GM21526 (cell line): ENCODE measurements at regions not wholly inside any gene's neighbourhood (a gene's known extent, or its start where the extent isn't known, plus 50 kb on each side); places are given as distances from the start of the nearest gene placed in this dataset.

ENCODE experiments used
- ATAC-seq: cut with Tn5 transposase; IDR thresholded peaks from one replicate; pipeline ENCODE4 v1.9.1; 2021; ENCODE audit warnings: moderate library complexity; ENCODE audit not compliant: unreplicated experiment, low FRiP score

DNA sequence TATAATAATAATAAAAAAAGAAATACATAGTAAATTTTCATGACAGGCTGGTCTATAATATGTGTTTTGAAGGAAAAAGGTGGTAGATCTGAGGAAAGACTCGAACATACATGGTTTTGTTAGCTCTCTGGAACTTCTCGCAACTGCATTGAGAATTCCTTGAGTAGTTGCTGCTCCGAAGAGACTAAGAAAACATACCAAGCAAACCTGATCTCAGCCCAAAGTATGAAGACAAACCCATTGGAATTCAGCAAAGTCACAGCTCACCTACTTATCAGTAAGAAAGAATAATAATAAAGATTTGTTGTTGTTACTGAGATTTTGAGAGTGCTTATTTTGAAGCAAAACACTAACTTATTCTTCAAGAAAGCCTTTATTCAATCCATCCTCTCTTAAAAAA lies 1107.1 kb upstream of the EYS start:
- ATAC-seq = no peak

DNA sequence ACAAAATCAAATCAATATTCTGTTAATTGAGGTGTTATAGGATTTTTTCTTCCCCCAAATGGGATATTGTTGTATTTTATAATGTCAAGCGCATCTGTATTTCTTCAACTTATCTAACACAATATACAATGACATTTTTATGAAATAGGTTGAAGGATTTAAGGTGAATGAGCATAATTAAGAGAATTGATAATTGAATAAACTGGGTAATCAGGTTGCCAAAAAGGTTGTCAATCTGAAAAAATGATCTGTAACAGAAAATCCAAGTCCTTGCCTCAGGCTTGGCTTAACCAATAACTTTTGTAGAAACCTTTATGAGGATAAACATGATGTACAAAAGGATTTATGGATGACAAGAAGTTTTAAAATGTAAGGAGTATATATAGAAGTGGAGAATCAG lies 1101.7 kb upstream of the EYS start:
- ATAC-seq = no peak

DNA sequence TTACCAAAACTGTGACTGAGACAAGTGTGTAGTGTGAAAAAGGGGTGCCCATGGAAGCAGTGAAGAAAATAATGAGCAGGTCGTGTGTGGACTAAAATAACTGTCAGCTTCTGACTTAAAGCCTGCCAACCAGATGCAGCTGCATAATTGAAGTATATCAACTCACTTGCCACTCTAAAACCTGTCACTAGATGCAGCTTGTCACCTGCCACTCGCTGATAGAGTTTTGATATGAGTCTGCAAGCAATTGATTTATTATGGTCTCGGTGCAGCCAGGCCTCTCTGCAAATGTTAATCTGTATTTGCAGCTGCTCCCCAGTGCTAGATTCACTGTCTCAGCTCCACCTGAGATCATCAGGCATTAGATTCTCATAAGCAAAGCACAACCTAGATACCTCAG lies 1090.0 kb upstream of the EYS start:
- no peak for ATAC-seq

DNA sequence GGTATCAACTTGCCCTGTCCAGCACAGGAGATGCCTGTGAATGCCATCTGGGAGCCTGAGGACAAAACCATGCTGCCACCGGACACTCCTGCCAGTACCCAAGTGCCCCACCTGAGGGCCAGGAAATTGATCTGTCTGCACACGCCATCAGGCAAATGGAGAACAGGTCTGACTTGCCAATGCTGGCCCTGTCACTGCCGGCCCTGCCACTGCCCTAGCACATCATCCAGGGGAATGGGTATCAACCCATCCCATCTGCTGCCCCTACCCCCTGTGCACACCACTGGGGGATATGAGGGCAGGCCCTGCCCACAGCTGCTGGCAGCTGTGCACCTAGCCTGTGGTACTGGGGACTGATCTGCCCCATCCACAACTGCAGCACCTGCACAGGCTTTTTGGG lies 1081.6 kb upstream of the EYS start:
- no peak for ATAC-seq

DNA sequence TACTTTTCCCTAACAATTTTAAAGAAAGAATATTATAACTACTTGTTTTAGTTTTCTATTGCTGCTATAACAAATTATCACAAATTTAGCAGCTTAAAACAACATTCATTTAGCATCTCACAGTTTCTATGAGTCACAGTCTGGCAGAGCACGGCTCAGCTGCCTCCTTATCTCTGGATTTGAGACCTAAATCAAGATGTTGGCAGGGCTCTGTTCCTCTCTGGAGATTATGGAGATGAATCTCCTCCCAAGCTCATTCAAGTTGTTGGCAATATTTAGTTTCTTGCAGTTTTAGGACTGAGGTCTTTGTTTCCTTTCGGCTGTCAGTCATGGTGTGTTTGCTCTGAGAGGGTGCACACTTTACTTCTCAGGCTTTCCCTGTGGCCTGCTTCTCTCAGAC lies 1065.8 kb upstream of the EYS start:
- ATAC-seq = no peak

DNA sequence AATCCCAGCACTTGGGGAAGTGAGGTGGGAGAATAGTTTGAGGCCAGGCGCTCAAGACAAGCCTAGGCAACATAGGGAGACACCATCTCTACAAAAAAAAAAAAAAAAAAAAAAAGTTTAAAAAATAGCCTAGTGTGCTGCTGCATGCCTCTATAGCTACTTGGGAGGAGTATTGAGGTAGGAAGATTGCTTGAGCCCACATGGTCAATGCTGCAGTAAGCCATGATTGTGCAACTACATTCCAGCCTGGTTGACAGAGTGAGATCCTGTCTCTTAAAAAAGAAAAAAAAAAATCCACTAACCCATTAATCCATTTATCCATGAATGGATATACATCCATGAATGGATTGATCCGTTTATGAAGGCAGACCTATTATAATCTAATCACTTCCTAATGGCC lies 1064.6 kb upstream of the EYS start:
- no peak for ATAC-seq

DNA sequence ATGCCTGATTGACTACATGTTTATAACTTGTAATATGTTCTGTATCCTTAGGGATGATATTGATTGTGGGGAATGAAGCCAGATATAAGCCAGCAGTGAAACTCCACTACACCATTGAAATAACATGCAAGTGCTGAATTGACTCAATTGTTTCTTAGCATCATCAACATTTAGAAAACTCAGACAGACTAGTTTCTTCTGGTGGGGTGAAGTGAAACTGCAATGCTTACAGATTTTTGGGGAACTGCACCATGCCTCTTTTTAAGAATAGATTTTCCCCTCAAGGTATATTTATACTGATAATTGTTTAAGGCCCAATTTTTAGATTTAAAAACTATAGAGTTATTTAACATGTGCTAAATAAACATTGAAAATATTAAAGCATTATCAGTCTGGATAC lies 1044.6 kb upstream of the EYS start:
- ATAC-seq = no peak

DNA sequence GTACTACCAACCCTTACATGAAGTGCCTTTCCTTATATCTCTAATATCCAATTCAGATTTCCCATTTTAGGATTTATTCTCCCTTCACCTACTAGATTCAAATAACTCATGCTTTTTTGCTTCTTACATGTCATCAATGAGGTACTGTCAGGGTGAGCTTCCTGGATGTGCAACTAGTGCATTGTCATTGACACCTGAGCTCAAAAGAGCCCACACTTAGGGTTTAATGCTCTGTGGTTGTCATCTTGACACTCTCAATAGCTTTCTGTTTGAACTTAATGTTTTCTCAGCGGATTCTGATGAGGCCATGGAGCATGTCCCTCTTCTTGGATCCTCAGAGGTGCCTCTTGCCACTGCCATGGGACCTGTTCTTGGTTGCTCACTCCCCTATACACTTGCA lies 1033.3 kb upstream of the EYS start:
- ATAC-seq = no peak

DNA sequence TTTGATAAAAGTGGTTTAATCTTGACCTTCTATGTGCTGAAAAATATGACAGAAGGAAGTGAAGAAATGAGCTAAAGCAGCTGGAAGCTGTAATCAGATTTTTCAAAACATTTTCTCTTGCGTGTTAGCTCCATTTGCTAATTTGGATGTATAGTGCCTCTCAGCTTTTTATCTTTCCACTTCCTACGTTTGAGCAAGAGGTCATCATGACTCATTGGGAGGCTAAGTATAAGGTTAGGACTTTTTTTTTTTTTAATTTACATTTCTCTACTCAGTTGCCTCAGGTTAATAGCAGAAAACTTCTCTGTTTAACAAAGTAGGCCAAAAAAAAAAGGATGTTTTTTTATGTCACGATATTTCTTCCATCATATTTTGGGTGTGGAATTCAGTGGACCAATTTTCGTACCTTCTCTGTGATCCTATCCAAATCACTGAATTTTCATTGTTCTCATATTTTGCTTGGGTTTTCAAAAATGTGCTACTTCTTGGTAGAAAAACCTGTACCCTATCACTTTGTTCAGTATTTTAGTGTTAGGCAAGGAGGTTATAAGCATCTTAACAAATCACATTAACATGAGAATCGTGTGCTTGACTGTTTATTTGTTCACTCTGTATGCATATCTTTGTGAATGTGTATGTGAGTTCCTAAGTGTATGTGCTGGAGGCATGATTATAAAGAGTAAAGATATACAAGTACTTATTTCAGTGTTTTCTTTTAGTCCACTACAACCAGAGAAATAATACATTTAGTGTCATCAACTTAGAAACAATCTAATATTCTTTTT lies 1028.3 kb upstream of the EYS start:
- no peak for ATAC-seq

DNA sequence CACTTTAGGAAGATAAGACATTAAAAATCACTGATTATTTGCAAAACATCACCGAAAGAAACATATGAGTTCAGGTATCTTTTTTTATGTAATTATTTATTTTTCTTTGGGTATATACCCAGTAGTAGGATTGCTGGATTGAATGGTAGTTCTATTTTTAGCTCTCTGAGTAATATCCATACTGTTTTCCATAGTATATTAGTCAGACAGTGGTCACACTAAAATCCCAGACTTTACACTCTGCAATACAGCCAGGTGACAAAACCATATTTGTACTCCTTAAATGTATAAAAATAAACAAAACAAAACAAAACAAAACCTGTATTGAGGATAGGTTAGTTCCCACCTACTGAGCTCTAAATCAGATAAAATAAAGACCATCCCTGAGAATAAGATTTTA lies 1024.3 kb upstream of the EYS start:
- no peak for ATAC-seq

DNA sequence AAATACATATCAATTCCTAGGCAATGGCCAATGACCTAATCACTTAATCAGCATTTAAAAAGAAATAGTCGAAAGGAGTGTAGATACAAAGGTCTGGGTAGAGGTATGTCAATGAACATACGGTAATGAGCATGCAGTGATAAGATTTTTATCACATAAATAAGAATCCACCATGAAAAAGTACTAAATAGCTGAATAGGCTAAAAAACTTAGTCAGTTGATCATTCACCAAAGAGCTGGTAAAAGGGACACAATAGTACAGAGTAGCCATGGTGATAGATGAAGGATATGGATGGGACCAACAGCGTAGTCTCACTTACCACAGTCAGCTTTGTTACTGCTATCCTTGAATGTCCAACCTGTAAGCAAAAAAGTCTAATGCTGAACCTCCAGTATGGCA lies 1018.6 kb upstream of the EYS start:
- ATAC-seq = no peak

DNA sequence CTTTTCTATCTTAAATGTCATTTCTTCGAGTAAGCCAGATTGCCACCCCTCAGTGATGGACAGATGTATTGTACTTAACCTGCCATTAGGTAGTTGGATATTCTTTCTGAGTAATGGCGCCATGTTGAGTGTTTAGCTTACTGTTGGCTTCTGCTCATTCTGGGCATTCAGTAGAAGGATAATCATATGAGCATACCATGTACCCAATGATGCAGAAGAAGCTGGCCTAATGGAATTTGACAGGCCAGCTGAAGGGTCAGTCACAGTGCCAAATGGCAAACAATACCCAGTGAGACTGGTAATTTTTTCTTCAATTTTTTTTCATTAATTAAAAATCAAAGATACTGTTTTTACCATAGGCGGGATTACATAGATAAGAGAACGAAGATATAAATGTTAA lies 1010.8 kb upstream of the EYS start:
- ATAC-seq = no peak

DNA sequence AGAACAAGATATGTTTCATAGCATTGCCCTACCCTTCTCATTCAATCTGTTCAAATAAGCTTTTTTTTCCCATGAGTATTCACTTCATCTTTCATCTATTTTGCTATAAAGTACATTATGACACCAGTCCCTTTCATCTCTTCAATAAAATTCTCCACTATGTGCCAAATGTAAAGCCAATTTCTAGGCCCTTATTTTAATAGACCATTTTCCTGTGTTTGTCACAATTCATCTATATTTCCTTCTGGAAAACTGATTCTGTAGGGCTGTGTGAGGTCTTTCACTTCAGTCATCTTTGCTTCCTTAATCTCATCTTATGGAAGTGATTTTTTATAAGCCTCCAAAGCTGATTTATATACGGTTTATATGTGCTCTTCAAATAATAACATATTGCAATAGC lies 992.4 kb upstream of the EYS start:
- ATAC-seq = no peak

DNA sequence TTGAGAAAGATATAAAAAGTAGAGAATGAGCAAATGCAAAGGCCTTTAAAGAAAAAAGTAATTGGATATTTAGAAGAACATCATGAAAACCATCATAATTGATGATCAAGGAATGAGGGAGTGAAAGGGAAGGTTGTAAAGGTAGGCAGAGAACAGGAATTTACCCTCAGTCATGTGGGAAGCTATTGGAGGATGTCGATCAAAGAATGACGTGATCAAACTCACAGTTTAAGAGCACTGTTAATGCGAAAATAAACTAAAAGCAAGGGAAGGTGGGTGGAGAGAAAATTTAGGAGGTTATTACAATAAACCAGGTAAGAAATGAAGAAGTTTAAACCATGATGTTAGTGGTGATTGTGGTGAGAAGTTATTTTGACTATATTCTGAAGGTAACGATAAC lies 982.6 kb upstream of the EYS start:
- no peak for ATAC-seq

DNA sequence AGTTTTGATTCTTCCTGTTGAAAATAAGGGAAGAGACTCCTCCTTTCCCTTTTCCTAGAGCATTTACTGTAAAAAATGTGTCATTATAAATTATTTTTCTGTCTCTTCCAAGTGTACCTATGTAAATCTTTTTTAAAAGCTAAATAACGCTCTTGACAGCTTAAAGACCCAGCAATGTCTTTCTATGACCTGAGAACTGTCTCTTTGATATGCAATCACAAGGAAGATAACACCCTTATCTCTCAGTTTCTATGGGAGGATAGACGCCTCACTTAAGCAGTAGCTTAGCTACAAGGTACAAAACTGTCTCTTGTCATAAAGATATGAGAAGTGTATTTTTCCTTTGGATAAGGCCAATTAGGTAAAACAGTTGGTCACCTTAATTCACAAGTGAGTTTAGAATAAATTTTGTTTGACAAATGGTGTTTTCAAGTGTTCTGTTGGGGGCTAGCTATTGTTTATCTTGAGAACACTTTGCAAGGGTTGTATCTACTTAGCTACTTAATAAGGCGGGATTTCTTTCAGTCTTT lies 980.6 kb upstream of the EYS start:
- no peak for ATAC-seq

DNA sequence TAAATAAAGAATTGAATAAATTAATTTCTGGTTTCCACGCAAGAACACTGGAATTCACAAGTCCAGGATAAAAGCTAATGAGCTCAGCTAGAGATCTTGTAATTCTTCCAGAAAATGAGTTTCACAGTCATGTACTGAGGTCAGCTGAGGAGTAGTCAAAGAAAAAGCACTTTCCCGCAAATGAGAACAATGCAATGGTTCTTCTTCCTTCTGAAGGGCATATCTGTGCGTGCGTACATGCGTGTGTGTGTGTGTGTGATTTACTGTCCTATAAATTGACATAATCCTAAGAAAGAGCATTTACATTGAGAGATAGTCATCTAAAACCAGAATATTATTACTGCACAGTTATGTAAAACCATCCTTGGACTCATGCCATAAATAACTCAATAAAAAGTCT lies 968.9 kb upstream of the EYS start:
- ATAC-seq = no peak

DNA sequence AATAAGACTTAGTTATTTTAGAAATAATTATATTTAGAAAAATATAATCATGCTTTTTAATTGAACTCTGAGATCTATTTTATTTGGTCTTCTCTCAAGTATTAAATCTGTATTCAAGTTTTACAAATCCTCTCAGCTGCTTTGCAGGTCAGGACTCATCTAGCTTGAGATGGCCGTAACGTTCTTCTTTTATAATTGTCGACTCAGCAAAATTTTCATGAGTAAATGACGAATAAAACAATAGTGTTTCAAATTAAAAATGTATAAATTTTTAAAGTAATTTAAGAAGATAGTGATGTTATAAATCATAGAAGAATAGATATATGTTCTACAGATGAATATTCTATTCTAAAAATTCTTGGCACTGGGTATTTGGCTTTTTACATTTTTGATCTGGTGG lies 957.1 kb upstream of the EYS start:
- no peak for ATAC-seq

DNA sequence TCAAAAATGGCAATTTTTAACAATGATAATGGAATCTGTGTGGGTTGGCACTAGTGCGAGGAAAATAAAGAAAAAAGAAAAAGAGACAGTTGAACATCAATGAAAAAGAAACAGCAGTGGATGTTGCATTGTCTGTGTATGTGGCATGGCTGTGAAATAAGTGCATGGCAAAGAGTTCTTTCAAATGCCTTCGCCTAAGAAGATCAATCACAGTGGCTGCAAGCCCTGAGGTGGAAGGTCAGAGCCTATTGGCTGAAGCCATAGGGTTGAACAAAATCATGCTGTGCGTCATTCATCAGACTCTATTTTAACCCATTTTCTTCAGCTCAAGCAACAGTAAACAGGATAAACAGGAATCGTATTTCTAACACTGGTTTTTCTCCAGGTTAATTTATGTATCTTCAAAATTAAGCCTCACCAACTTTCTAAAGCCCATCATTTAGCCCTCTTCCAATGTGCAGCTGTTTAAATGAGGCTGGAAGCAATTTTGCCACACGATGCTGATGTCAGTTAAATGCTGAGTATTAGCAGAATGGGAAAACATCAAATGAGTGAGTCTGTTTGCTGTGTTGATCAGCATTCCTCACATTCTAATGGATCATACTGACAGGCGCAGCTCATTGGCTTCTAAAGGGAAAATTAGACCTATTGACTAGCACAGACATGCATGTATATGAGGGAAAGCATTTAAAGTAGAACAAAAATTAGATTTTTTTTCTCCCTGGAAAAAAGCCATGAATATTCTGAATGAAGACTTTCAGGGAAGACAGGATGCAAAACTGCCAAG lies 955.9 kb upstream of the EYS start:
- ATAC-seq = no peak

DNA sequence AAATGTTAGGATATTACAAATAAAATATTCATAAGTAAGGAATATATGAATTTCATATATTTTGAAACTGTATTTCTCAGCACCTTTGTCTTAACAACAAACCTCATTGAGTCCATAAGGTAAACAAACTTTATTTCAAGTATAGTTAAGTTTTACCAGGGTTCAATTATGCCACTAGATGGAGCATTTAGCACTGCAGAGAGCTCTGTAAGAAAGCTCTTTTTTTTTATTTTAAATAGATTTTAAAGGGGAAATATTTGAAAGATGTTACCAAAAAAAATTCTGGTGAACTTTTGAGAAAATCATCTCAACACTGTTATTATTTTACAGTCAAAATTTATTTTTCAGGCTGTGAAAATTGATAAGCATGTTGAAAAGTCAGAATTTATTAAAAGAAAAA lies 955.2 kb upstream of the EYS start:
- no peak for ATAC-seq

DNA sequence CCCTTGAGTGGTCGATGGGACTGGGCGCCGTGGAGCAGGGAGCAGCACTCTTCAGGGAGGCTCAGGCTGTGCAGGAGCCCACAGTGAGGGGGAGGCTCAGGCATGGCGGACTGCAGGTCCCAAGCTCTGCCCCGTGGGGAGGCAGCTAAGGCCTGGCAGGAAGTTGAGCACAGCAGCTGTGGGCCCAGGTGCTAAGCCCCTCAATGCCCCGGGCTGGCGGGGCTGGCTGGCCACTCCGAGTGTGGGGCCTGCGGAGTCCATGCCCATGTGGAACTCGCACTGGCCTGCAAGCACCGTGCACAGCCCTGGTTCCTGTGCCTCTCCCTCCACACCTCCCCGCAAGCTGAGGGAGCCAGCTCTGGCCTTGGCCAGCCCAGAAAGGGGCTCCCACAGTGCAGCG lies 948.4 kb upstream of the EYS start:
- no peak for ATAC-seq

DNA sequence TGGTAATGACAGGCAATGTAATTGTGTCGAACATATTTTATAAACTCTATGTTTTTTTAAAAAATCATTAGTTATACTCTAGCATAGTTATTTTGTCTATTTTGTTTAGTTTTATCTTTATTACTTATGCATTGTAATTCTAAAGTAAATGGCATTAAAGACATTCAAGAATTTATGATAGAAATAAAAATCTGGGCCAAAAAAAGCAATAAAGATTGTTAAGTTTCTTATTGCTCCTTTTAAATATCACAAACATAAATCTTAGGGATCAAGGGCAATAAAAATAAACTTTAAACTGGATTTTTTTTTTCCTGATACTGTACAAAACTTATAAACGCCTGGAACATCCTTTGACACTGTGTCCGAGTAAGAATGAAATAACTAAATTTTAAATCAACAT lies 931.5 kb upstream of the EYS start:
- no peak for ATAC-seq

DNA sequence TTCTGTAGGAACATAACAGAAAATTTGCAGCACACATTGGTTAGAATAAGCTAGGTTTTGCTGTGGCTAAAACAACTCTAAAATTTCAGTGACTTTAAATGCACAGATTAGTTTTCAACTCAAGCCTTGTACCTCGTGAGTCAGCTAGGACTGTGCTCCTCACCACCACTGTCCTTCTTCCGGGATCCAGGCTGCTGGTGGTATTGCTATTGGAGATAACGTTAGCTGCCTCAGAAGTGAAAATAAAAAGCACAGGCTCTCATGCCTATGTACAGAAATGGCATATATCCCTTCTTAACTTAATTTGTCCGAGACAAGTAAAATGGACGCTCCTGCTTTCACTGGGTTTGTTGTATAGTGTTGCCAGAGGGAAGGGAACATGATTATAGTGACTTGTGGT lies 931.1 kb upstream of the EYS start:
- no peak for ATAC-seq
